ENCODE measurements at regions not wholly inside any gene's neighbourhood (a gene's known extent, or its start where the extent isn't known, plus 50 kb on each side); places are given as distances from the start of the nearest gene placed in this dataset.
A peak's percentile ranks its signal among the peaks of the same experiment; 100 is the strongest.

DNA sequence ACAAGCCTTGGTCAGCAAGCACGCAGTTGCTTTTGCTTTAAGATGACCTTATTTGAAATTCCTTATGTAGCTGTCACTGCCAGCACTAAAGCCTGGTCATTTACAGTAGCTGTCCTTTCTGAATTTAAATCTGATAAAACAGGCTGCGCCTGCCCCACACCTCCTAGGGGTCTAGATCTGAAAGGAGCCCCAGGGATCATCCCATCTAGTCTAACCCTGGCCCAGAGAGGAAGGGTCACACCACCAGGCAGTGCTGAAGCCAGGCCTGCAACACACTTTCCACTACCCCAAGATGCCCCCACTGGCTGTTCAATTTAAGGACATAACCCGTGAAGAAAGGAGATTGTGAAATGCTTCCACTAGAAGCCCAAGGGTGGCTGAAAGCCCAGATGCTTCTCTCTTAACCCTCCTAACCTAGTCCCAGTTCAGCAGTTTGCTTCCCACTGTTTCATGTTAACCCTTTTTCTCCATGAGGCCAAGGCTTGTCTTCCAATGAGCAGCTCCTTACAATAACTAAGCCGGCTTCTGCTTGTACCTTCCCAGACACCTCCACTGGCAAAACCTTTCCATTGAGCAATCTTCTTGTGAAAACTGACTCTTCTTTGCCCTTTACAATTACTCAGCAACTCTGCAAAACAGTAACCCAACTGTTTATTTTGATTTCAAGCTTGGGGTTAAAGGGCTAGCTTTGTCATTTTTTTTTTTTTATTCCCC is 198.9 kb upstream of the LPP start:
- intact Hi-C loops (cut with DNase I) = no loop called here
- no peak overlapping the region for H3K4me3 ChIP-seq
- no peaks in the 10 kb centered on the region for H3K36me3 ChIP-seq
- DNase-seq (peak in 2 of 4 donors; percentile 39 to 40), ATAC-seq (peak; percentile 71)
- no peaks in the 10 kb centered on the region for H3K27me3 ChIP-seq
- peaks cover 0 to 75% of the 10 kb centered on the region in 2 donors for H3K4me1 ChIP-seq
- no peaks in the 10 kb centered on the region for H3K9me3 ChIP-seq
- TF ChIP-seq CTCF (IDR thresholded peaks at IDR 0.05) = no peak
- H3K27ac ChIP-seq = peak overlapping the region; percentile 19 to 79

- no peak for ATAC-seq
- intact Hi-C loops (cut with DNase I) = no loop called here
Measured at GRCh38 chr3:187955587-187955952, 198.4 kb upstream of the LPP start.

DNA sequence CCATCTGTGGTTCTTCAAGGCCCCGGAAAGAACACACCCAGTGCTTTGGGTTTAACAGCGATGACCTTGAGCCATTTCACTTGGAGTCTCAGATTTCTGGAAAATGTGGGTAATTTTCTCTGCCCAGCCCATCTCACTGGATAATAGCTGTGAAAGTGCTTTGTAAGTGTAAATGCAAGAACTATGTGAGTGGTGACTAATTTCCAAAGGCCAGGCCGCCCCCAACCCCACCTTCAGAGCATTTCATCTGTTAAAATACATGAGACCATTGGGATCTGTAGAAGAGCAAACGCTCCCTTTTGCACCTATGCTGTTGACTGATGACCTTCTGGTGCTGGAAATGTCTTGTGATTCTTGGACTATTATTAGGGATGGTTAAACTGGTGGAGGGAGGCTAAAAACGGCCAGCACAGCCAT is 196.8 kb upstream of the LPP start:
- Histone ChIP-seq H3K9me3 (no peaks in the 10 kb centered on the region), H3K27ac (no peak overlapping the region), H3K36me3 (no peaks in the 10 kb centered on the region), H3K4me3 (no peak overlapping the region), H3K4me1 (peaks cover 0 to 62% of the 10 kb centered on the region in 2 donors), H3K27me3 (no peaks in the 10 kb centered on the region)
- intact Hi-C loops (cut with DNase I) = no loop called here
- no peak for DNase-seq
- no peak for TF ChIP-seq CTCF (IDR thresholded peaks at IDR 0.05)
- no peak for ATAC-seq

More at GRCh38 chr3:187955587-187955952, 198.4 kb upstream of the LPP start:
- Histone ChIP-seq H3K4me1 (peaks cover 0 to 75% of the 10 kb centered on the region in 2 donors), H3K4me3 (no peak overlapping the region), H3K36me3 (no peaks in the 10 kb centered on the region), H3K27ac (peak overlapping the region in 1 of 2 donors; percentile 79), H3K27me3 (no peaks in the 10 kb centered on the region), H3K9me3 (no peaks in the 10 kb centered on the region)
- DNase-seq = no peak
- TF ChIP-seq CTCF (IDR thresholded peaks at IDR 0.05) = no peak

DNA sequence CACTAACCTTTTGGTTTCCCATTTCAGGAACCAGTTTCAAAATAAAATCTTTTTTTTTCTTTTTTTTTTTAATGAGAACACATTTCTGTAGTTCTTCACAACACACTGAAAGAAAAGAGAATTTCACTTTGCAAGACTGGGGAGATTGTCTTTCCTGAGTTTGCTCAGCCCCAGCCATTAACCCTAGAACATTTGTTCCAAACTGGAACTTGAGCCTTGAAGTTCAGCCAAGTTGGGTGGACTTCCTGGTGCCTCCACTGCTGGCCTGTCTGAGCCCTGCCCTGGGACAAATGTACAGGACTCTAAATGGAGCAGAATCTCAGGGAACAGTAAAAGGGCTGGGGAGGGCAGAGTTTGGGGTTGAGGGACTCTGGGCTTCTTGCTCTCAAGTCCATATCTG is 196.4 kb upstream of the LPP start:
- no peaks in the 10 kb centered on the region for H3K27me3 ChIP-seq
- H3K27ac ChIP-seq = no peak overlapping the region
- no peak for TF ChIP-seq CTCF (IDR thresholded peaks at IDR 0.05)
- H3K9me3 ChIP-seq = no peaks in the 10 kb centered on the region
- intact Hi-C loops (cut with DNase I) = no loop called here
- DNase-seq = no peak
- no peak overlapping the region for H3K4me3 ChIP-seq
- no peaks in the 10 kb centered on the region for H3K36me3 ChIP-seq
- peaks cover 0 to 62% of the 10 kb centered on the region in 2 donors for H3K4me1 ChIP-seq
- ATAC-seq = no peak

- Histone ChIP-seq H3K27me3 (no peaks in the 10 kb centered on the region), H3K4me1 (peaks cover 0 to 70% of the 10 kb centered on the region in 2 donors), H3K27ac (peak overlapping the region in 1 of 2 donors; percentile 6), H3K36me3 (no peaks in the 10 kb centered on the region), H3K9me3 (no peaks in the 10 kb centered on the region), H3K4me3 (no peak overlapping the region)
- no peak for TF ChIP-seq CTCF (IDR thresholded peaks at IDR 0.05)
- intact Hi-C loops (cut with DNase I) = no loop called here
- ATAC-seq (no peak), DNase-seq (peak in 1 of 4 donors; percentile 84)
Measured at GRCh38 chr3:187958432-187959003, 195.4 kb upstream of the LPP start.
